ENCODE measurements at regions not wholly inside any gene's neighbourhood (a gene's known extent, or its start where the extent isn't known, plus 50 kb on each side); places are given as distances from the start of the nearest gene placed in this dataset.
"Not testable (repeated sequence)": the region's sequence is repeated elsewhere in the genome, so short reads cannot be mapped to it uniquely, and the experiment has no call there.

DNA sequence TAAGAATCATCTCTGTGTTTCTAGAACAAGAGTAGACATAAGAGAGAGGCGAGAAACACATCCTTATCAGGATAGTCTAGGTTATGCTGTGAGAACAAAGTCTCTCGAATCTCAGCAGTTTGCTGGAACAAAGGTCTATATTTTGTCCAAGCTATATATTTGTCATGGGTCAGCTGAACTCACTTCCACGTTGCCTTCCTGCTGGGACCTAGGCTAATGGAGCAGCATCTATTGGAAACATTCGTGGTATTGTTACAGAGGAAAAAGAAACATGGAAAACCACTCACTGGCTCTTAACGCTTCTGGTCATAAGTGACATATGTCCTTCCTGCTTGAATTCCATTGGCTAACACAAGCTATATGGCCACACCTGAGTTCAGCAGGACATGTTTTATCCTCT, 112.6 kb upstream of the DYRK2 start:
- DNase-seq (ENCODE audit: low read depth): no peak

DNA sequence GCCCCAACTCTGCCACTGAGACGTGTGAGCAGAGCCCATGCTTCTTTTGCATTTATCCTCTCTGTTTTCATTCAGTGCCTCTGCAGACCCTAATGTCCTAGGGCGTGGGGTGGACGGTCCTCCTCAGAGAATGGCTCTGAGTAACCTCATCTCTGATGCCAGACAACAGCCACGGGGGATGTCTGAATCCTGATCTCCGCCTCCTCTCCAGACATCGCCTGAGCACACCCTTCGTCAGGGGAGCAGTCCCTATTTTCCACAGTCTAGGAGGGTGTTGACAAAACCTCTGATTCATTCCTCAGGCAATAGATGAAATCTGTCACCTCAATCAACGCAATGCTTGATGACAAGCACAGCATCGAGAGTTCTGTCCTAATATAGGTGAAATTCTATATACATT, 109.2 kb upstream of the DYRK2 start:
- DNase-seq (ENCODE audit: low read depth): no peak

- DNase-seq (ENCODE audit: low read depth): no peak
These were observed 108.6 kb upstream of the DYRK2 start for GRCh38 chr12:67539946-67540345.

DNA sequence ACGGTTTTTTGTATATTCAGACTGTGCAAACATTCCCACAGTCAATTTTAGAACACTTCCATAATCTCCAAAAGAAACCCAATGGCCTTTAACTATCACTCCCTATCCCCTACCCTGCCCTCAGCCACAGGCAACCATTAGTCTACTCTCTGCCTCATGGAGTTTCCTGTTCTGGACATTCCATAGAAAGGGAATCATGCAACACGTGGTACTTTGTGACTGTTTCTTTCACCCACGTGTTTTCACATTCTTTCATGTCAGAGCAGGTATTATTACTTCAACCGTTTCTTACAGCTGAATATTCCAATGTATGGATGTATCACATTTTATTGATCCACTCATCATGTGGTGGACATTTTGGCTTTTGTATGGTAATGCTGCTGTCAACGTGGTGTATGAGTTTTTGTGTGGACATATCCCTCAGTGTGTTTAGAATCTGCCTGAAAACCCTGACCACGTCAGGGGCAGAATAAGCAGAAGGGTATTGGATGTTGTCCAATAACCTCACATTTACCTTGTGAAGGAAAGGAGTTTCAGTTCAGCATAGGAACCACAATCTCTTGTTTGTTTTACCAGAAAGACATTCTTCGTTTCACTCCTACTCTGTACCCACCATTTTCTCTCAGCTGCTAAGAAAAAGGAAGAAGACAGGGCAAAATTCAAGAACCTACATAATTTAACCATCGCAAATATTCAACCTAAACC, 107.5 kb upstream of the DYRK2 start:
- DNase-seq (ENCODE audit: low read depth): no peak

DNA sequence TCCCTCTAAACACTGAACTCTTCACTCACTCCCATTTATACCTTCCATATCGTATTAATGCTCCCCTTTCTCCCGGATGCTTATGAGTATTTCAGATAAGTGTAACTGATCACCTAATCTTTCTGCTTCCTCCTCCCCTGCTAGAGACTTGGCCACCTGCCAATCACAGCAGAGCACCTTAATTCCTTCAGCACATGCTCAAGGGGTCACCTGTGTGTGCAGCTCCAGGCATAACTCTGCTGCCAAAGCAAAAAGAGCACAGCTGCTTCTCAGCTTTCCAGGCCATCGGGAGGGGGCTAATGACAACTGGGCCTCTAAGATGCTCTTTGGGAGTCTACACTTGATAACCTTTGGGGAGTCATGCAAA, 106.9 kb upstream of the DYRK2 start:
- DNase-seq (ENCODE audit: low read depth): no peak

GRCh38 chr12:67543021-67543770, 105.3 kb upstream of the DYRK2 start:
- no peak for DNase-seq (ENCODE audit: low read depth)

- DNase-seq (ENCODE audit: low read depth): no peak
These were observed 103.2 kb upstream of the DYRK2 start for GRCh38 chr12:67545298-67545697.

DNA sequence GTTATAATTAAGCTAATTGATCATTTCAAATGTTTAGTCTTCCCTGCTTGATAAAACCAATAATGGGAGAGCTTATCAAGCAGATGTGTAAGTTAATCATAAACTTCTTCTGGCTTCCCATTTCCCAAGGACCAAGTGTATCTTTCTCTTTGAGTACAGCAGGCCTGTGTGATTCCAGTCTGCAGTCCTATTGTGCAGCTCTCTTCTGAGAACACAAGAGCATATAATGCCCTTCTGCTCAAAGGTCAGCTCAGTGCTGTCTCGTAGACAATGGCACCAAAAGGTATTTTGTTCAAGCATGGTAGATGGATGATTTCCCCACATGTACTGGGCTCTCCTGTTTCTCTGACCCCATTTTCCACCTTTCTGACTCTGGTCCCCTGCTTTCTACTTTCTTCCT, 101.8 kb upstream of the DYRK2 start:
- no peak for DNase-seq (ENCODE audit: low read depth)

DNA sequence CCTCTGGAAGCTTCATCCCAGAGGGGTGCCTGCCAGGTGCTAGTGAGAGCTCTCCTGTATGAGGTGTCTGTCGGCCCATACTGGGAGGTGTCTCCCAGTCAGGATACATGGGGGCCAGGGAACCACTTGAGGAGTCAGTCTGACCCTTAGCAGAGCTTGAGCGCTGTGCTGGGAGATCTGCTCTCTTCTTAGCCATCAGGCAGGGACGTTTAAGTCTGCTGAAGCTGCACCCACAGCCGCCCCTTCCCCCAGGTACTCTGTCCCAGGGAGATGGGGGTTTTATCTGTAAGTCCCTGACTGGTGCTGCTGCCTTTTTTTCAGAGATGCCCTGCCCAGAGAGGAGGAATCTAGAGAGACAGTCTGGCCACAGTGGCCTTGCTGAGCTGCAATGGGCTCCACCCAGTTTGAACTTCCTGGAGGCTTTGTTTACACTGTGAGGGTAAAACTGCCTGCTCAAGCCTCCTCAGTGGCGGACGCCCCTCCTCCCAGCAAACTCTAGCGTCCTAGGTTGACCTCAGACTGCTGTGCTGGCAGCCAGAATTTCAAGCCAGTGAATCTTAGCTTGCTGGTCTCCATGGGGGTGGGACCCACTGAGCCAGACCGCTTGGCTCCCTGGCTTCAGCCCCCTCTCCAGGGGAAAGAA, 93.3 kb upstream of the DYRK2 start:
- DNase-seq (ENCODE audit: low read depth): not testable (repeated sequence)

- no peak for DNase-seq (ENCODE audit: low read depth)
These were observed 89.8 kb upstream of the DYRK2 start for GRCh38 chr12:67558775-67559174.

DNA sequence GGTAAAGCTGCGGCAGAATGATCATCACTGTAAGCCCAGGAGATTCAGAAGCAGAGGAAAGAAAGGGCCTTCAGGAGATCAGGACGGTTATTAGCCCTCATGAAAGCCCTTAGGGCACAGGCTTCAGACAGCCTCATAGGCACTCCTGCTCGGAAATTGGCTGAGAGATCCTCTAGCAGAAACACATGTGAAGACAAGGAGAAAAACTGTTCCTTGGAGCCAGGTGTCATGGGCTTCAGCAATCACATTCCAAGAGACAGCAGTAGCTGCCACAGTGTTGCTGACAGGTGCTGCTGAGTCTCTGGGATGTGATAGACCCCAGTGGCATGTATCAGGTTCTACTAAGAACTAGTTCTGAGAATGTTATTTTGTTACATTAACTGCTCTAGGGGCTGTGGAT, 88.8 kb upstream of the DYRK2 start:
- DNase-seq (ENCODE audit: low read depth): no peak

DNA sequence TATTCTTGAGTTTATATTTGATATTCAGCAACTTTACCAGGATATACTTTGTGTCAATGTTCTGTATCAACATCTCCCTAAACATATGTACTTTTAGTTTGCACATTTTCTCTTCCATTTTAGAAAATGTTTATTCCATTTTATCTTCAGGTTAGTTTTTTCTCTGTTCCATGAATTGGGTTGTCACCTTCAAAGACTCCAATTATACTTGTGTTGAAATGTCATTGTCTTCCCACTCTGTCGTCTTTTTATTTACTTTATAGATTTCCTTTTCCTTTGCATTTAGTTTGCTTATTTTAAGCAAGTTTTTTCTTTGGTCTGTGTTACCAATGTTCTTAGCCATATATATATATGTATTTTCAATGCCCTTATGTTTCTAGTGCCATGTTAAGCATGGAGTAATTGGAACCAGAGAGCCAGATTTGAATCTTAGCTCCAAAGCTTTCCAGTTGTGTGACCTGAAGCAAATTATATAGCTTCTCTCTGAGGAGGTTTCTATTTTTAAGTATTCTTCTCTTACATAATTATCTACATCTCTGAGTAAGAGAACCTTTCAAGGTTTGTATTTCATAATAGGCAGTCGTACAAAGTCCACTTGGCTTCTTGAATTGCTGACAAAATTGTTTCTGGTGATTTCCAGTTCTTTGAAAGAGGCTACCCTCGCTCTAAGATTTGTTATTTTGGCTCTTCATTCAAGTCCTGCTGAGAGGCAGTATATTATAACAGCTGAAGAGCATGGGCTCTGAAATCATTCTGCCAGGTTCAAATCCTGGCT, 85.8 kb upstream of the DYRK2 start:
- no peak for DNase-seq (ENCODE audit: low read depth)

GRCh38 chr12:67568055-67568454, 80.5 kb upstream of the DYRK2 start:
- DNase-seq (ENCODE audit: low read depth): no peak

GRCh38 chr12:67572492-67572891, 76.1 kb upstream of the DYRK2 start:
- no peak for DNase-seq (ENCODE audit: low read depth)

GRCh38 chr12:67573566-67573965, 75.0 kb upstream of the DYRK2 start:
- no peak for DNase-seq (ENCODE audit: low read depth)

- DNase-seq (ENCODE audit: low read depth): no peak
These were observed 69.4 kb upstream of the DYRK2 start for GRCh38 chr12:67578976-67579661.

DNA sequence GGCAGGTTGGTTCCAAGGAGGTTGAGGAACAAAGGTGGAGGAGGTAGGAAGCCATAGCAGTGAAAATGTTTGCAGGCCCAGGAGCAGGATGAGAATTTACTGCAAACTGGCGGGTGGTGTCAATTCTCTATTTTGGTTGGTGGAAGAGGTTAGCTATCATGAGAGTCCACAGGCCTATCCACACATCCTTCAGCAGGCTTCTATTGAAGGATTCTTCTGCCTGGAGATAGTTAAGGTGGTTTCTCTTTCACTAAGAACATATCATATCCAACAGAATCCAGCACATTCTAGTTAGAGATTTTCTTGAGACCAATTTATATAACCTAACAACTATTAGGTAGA, 68.9 kb upstream of the DYRK2 start:
- DNase-seq (ENCODE audit: low read depth): no peak

DNA sequence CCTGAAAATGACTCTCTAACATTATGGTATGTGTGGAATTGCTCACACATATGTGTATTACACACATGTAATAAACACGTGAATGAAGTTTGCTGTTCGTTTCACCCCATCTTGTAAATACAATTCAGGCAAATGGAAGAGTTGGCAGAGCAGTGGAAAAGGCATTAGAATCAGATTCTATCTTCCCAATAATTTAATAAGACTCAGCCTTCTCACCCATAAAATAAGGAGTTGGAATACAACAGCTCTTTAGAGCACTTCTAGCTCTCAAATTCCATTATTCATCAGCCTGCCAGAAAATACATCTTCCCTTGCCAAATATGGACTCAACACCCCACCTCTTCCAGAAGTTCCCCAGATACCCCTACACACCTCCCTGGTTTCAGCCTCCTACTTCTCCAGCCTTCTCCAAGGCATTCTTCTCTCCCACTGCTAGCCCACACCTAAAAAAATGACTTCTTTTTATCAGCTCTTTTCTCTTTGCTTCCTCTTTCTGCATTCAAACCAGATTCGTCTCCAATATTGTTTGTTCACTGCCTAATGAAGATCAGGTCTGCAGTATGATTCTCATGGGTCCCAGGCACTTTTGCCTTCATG, 66.2 kb upstream of the DYRK2 start:
- no peak for DNase-seq (ENCODE audit: low read depth)

- DNase-seq (ENCODE audit: low read depth): no peak
These were observed 65.7 kb upstream of the DYRK2 start for GRCh38 chr12:67582844-67583243.

DNA sequence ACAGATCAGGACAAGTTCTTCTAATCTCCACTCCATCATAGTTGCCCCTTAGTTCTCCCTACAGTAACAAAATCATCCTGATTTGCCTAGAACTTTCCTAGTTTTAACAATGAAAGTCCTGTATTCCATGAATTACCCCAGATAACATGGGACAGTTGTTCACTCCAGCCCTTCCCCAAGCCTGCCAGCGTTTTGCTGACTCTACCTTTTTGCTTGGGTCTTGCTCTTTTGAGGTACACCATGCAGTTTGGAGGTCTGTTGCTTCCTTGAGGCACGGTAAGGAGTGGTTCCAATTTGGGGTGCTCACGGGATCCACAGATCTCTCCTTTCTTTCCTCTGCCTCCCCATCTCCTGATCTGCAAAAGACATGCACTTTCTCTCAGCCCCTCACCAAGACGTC, 61.6 kb upstream of the DYRK2 start:
- DNase-seq (ENCODE audit: low read depth): no peak

DNA sequence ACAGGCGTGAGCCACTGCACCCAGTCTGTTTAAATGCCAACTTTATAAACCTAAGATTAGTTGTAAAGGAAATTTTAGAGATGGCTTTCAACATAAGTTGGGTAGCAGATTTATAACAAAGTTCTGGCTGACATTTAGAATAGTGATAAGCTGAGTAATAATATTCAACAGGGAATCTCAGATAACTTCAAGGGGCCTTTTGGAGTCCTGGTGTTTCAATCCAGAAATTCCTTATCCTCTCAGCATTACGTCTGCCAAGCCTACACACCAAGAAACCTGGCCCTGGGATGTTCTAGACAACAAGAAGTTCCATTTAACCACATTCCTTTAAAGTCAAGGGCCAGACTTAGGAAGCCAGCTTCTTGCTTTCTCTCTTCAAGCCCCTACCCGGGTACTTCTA, 59.5 kb upstream of the DYRK2 start:
- no peak for DNase-seq (ENCODE audit: low read depth)

All from activated T-helper 9 cell treated with anti-CD3 and anti-CD28 coated beads, Interleukin-2, amount 50 U/mL, for 16 hours (primary cell).